GM13976 (cell line): ENCODE measurements at regions not wholly inside any gene's neighbourhood (a gene's known extent, or its start where the extent isn't known, plus 50 kb on each side); places are given as distances from the start of the nearest gene placed in this dataset.

Experiments used
- DNase-seq: peaks from one replicate; pipeline ENCODE4 v3.0.0; 2012; ENCODE audit warnings: low spot score
- CTCF ChIP-seq: IDR thresholded peaks from 2 replicates; pipeline ENCODE4 v1.5.1; 2012; ENCODE audit warnings: borderline replicate concordance, mild to moderate bottlenecking; ENCODE audit not compliant: insufficient read depth; ENCODE audit errors: extremely low read depth, missing control alignments, control extremely low read depth
- in situ Hi-C: fragments of 300-500 bp; cut with MboI; formaldehyde crosslinking; loops from one replicate; pipeline ENCODE4 v1.12.0; 2022; ENCODE audit warnings: low sequenced_read_pairs, mixed read lengths, inconsistent platforms; ENCODE audit not compliant: unreplicated experiment

DNA sequence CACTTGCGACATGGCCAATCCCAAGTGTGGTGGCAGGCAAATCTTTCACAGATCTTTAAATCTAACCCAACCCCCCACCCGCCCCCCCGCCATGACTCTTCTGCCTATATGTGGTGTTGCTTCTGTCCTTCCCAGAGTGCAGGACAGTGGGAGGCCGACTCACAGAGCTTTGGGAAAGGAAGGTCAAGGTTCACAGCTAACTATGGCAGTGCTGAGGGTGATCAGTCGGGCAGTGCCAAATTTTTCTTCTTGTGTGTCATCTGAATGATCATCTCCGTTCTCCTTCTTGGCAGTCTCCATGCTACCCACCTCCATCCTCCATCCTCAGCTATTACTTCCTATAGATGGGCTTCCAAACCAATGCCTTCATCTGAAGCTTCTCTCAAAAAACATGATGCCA is 129.0 kb upstream of the NFIB start:
- TF ChIP-seq CTCF: no peak
- in situ Hi-C loops: loop anchor here (25.0 kb wide), 1 partner anchor 1006 kb away; no protein-coding TSS in a partner anchor
- no peak for DNase-seq

DNA sequence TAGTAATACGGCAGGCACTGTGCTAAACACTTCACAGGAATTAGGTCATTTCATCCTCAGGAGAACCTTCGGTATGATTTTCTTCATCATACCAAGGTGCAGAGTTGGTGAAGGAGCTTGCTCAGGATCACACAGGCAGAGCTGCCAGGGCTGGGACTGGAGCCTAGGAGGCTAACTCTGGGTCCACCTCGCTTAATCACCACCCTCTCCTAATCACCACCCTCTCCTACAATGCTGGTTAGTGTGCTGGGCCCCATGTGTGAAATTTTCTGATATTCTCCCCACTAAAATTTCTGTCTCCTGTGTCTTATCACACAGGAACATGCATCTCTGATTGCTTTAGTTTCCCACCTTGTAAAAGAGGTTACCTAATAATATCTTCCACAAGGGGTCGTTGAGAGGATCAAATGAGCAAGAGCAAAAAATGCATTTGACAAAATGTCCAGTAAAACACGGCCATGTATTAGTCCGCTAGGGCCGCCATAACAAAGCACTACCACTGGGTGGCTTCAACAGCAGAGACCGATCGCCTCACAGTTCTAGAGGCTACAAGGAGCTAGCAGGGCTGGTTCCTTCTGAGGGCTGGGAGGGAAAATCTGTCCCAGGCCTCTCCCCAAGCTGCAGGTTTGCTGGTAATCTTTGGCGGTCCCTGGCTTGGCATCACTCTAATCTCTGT is 128.2 kb upstream of the NFIB start:
- no peak for DNase-seq
- no peak for TF ChIP-seq CTCF
- in situ Hi-C loops: loop anchor here (25.0 kb wide), 1 partner anchor 1005 kb away; no protein-coding TSS in a partner anchor

DNA sequence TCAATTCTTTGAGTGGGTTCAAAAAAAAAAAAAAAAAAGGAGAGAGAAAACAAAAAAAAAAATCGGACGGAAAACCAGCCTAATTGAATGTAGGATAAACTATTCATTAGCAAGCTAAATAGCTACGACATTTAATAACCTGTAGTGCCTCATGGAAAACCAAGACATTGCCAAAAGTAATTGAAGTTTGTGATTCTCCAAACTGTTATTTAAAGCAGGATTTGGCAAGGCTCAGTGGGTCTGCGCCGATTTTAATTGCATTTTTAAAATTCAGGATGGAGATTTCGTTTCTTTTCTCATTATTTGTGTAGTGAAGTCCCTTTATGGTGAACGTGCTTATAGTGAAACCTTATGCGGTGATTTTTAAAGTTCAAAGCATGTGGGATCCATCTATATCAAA is 127.2 kb upstream of the NFIB start:
- no peak for DNase-seq
- in situ Hi-C loops: loop anchor here (25.0 kb wide), 1 partner anchor 1004 kb away; no protein-coding TSS in a partner anchor
- TF ChIP-seq CTCF: no peak

GRCh38 chr9:14440062-14440461 is 126.1 kb upstream of the NFIB start:
- DNase-seq: no peak
- in situ Hi-C loops: loop anchor here (25.0 kb wide), 1 partner anchor 1003 kb away; no protein-coding TSS in a partner anchor

DNA sequence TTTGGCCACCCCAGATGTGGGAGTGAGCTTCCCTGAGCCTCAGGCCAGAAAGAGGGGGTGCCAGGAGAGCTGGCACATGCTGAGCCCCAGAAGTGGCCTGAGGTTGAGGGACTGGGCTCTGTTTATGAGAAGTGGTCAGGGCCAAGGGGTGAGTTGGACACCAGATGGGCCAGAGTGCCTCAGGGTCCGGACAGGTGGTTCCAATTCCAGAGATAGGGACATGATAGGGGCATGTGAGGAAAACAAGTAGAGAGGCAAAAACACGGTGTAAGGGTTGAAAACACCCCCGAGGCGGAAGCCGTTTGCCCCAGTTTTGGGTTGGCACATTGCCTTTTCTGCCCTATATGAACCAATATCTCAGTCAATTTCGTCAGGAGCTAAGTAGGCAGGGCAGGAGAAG is 125.6 kb upstream of the NFIB start:
- DNase-seq: no peak
- no peak for TF ChIP-seq CTCF
- in situ Hi-C loops: loop anchor here (25.0 kb wide), 1 partner anchor 1002 kb away; no protein-coding TSS in a partner anchor

More at GRCh38 chr9:14440062-14440461, 126.1 kb upstream of the NFIB start:
- TF ChIP-seq CTCF: no peak

- in situ Hi-C loops: loop anchor here (25.0 kb wide), 1 partner anchor 1001 kb away; no protein-coding TSS in a partner anchor
- no peak for DNase-seq
- no peak for TF ChIP-seq CTCF
These were observed 124.5 kb upstream of the NFIB start for GRCh38 chr9:14438232-14439021.
